ENCODE measurements at regions not wholly inside any gene's neighbourhood (a gene's known extent, or its start where the extent isn't known, plus 50 kb on each side); places are given as distances from the start of the nearest gene placed in this dataset.

DNA sequence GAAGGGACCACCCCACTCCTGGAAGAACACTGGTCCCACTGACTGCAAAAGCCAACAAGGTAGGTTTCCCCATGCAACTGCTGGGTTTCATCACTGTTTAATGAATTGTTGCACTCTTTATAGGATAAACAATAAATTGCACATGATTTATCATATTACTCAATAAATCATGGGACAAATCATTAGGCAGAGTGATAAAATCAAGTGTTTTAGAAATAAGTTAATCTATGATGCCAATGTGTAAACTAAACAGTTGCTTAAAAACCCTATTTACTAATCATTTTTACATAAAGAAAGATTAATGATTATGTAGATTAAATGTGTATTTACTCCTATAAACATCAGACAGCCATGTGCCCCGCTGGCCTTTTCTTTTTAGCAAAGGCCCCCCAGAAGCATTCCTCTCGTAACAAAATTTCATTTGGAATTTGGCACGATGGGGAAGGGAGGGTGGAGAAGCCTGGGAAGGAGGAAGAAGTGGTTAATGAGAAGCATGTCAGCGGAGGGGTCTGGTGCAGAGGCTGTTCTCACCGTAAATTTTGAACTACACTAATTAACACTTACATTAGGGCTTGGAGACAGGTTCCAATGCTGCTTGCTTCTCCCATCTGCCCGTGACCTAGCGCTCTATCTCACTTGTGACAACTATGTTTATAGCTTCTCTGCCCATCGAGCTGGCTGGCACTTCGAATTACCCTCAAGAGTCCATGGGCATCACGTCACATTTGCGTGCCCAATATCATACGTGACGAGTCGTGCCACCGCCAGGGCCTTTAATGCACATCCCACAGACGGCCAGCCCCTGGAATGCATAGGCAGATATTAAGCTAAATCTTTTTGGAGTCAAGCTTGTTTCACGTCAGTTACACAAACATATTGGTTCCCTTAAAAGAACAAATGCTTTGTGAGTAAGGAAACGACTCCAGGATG lies 357.7 kb upstream of the TSHZ3 start:
- WGBS (ENCODE audit: low lambda C conversion rate) = 39% methylated on average over 18 of the region's 18 CpGs
- no peak for TF ChIP-seq FOXA1 (IDR thresholded peaks at IDR 0.05)
- TF ChIP-seq FOXA1 (CRISPR knock-in tag; IDR thresholded peaks at IDR 0.05) = no peak
- TF ChIP-seq ATAD3A (CRISPR knock-in tag; IDR thresholded peaks at IDR 0.05) = no peak
- TF ChIP-seq, protein P1, sequence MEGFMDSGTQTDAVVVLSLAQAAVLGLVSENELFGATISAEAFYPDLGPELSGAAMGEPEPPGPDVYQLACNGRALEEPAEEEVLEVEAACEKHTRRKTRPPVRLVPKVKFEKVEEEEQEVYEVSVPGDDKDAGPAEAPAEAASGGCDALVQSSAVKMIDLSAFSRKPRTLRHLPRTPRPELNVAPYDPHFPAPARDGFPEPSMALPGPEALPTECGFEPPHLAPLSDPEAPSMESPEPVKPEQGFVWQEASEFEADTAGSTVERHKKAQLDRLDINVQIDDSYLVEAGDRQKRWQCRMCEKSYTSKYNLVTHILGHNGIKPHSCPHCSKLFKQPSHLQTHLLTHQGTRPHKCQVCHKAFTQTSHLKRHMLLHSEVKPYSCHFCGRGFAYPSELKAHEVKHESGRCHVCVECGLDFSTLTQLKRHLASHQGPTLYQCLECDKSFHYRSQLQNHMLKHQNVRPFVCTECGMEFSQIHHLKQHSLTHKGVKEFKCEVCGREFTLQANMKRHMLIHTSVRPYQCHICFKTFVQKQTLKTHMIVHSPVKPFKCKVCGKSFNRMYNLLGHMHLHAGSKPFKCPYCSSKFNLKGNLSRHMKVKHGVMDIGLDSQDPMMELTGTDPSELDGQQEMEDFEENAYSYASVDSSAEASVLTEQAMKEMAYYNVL (CRISPR knock-in tag; IDR thresholded peaks at IDR 0.05; ENCODE audit: borderline replicate concordance) = no peak
- no peak for TF ChIP-seq TIGD3 (CRISPR knock-in tag; IDR thresholded peaks at IDR 0.05; ENCODE audit: borderline replicate concordance)
- TF ChIP-seq, protein P2, sequence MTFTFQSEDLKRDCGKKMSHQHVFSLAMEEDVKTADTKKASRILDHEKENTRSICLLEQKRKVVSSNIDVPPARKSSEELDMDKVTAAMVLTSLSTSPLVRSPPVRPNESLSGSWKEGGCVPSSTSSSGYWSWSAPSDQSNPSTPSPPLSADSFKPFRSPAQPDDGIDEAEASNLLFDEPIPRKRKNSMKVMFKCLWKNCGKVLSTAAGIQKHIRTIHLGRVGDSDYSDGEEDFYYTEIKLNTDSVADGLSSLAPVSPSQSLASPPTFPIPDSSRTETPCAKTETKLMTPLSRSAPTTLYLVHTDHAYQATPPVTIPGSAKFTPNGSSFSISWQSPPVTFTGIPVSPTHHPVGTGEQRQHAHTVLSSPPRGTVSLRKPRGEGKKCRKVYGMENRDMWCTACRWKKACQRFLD (CRISPR knock-in tag; IDR thresholded peaks at IDR 0.05; ENCODE audit: borderline replicate concordance) = no peak
- TF ChIP-seq NR3C1 (CRISPR knock-in tag; IDR thresholded peaks at IDR 0.05) = no peak
- no peak for TF ChIP-seq PLRG1 (conservative IDR thresholded peaks at IDR 0.05)
- no peak for TF ChIP-seq MAFK (conservative IDR thresholded peaks at IDR 0.05 in 1 of 2, IDR thresholded peaks at IDR 0.05 in 1 of 2; ENCODE audit: low read length in 2 of 2)
- TF ChIP-seq ZNF280B (CRISPR knock-in tag; IDR thresholded peaks at IDR 0.05; ENCODE audit: borderline replicate concordance) = no peak
- TF ChIP-seq PITX1 (CRISPR knock-in tag; IDR thresholded peaks at IDR 0.05) = no peak
- no peak for TF ChIP-seq ZNF292 (CRISPR knock-in tag; IDR thresholded peaks at IDR 0.05; ENCODE audit: borderline replicate concordance, low read depth)
- TF ChIP-seq ZNF563 (CRISPR knock-in tag; IDR thresholded peaks at IDR 0.05) = no peak
- TF ChIP-seq ZBTB8A (CRISPR knock-in tag; IDR thresholded peaks at IDR 0.05; ENCODE audit: borderline replicate concordance, low read depth) = no peak
- TF ChIP-seq ATRX (CRISPR knock-in tag; IDR thresholded peaks at IDR 0.05; ENCODE audit: borderline replicate concordance) = no peak
- no peak for TF ChIP-seq REXO4 (CRISPR knock-in tag; IDR thresholded peaks at IDR 0.05; ENCODE audit: borderline replicate concordance)
- no peak for TF ChIP-seq CENPX (CRISPR knock-in tag; IDR thresholded peaks at IDR 0.05)
- TF ChIP-seq, protein P3, sequence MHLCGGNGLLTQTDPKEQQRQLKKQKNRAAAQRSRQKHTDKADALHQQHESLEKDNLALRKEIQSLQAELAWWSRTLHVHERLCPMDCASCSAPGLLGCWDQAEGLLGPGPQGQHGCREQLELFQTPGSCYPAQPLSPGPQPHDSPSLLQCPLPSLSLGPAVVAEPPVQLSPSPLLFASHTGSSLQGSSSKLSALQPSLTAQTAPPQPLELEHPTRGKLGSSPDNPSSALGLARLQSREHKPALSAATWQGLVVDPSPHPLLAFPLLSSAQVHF (CRISPR knock-in tag; IDR thresholded peaks at IDR 0.05) = no peak
- ChIA-PET POLR2A (no interaction called here), CTCF (ENCODE audit: low intra/inter-chr PET ratio, low total read pairs) (no interaction called here)
- Histone ChIP-seq H3K4me3 (replicated peaks in 1 of 3; ENCODE audit: insufficient read depth in 1 of 3, low read depth in 2 of 3, low read length in 3 of 3) (no peak overlapping the region), H3K4me2 (ENCODE audit: low read depth, low read length) (no peak overlapping the region), H2AFZ (ENCODE audit: low read length) (no peak overlapping the region), H4K20me1 (ENCODE audit: insufficient read depth, low read length) (no peaks in the 10 kb centered on the region), H3K27me3 (ENCODE audit: control insufficient read depth in 1 of 2, insufficient read depth in 2 of 2, low read length in 2 of 2) (no peaks in the 10 kb centered on the region), H3K9me3 (ENCODE audit: low read length) (peaks cover 96% of the 10 kb centered on the region), H3K9ac (ENCODE audit: insufficient read depth, low read depth, low read length) (no peak overlapping the region), H3K36me3 (replicated peaks in 1 of 2; ENCODE audit: control insufficient read depth in 1 of 2, insufficient read depth in 2 of 2, low read length in 2 of 2) (no peaks in the 10 kb centered on the region), H3K79me2 (ENCODE audit: insufficient read depth, low read length) (no peaks in the 10 kb centered on the region), H3K27ac (ENCODE audit: extremely low read length, insufficient read depth, low read length) (no peak overlapping the region), H3K4me1 (ENCODE audit: insufficient read depth, low read length) (no peaks in the 10 kb centered on the region)
- no peak for ATAC-seq
- FAIRE-seq = no peak
- in situ Hi-C loops (cut with HindIII; ENCODE audit: extremely low pct_ligation_motif_present, low pct_unique_long_range_greater_than_20kb) (no loop called here), intact Hi-C loops (cut with micrococcal nuclease; ENCODE audit: unreplicated experiment) (no loop called here)
- no peak for DNase-seq (ENCODE audit: low spot score)
- no TSS peak for BruUV-seq (replicated peaks)

Measured in HepG2 (cell line).